Bone marrow (tissue), 2 donors: ENCODE measurements at regions not wholly inside any gene's neighbourhood (a gene's known extent, or its start where the extent isn't known, plus 50 kb on each side); places are given as distances from the start of the nearest gene placed in this dataset.
"Not testable (repeated sequence)": the region's sequence is repeated elsewhere in the genome, so short reads cannot be mapped to it uniquely, and the experiment has no call there.

Source experiments
- DNase-seq, 2 donors: peaks; one replicate each; lab custom pipeline; 2025; lab: John Stamatoyannopoulos, UW

DNA sequence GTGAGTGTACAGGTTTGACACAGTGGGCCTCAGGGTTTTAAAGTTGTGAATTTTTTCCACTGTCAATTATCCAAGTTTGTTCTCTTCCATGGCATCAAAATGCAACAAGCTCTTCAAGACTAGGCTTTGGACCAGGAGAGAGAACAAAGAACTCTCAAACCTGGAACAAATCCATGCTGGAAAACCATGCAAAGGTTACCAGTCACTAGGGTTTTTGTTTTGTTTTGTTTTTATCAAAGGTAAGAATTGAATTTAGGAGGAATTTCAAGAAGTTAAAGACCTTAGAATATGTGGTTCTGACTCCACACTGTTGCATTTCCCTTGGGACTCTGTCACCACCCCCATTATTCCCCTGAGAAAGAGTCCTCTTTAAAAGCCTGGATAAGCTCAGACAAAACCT, 191.1 kb upstream of the PIK3R1 start:
- DNase-seq, result no peak

DNA sequence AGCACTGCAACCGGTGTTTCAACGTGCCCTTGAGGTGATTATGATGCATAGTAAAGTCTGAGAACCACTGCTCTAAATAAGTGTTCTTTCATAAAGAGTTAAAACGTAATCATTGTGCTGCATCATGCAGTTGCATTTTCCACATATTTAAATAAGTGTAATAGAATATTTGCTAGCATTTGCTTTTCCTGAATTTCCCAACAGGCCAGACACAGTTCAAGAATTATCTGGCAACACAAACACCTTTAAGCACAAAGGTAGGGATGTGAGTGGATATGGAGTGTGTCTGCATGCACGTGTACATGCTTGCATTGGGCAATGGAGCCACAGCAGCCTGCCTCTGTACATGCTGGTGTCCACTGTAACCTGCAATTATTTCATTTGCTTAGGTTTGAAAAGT, 193.6 kb upstream of the PIK3R1 start:
- no peak for DNase-seq

DNA sequence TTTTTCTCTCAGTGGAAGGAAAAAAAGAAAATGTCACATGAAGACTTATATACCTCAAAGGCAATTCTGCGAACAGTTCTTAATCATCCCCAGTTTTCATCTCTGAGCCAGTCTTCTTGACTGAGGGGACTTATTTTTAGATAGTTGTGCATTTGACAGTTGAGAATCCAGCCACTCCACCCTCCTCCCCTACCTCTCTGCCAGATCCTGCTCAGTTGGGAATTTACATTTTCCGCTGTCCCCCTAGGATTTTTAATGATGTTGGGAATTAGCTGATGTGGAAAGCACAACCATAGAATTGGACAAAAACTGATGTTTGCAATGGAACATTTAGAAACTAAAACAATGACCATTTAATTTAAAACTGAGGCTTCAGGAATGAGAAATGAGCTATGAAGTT, 194.3 kb upstream of the PIK3R1 start:
- no peak for DNase-seq

DNA sequence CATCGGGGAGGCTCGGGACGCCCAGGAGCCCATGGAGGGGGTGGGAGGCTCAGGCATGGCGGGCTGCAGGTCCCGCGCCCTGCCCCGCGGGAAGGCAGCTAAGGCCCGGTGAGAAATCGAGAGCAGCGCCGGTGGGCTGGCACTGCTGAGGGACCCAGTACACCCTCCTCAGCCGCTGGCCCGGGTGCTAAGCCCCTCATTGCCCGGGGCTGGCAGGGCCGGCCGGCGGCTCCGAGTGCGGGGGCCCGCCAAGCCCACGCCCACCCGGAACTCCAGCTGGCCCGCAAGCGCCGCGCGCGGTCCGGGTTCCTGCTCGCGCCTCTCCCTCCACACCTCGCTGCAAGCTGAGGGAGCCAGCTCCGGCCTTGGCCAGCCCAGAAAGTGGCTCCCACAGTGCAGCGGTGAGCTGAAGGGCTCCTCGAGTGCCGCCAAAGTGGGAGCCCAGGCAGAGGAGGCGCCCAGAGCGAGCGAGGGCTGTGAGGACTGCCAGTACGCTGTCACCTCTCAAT, 195.0 kb upstream of the PIK3R1 start:
- DNase-seq, result not testable (repeated sequence)

DNA sequence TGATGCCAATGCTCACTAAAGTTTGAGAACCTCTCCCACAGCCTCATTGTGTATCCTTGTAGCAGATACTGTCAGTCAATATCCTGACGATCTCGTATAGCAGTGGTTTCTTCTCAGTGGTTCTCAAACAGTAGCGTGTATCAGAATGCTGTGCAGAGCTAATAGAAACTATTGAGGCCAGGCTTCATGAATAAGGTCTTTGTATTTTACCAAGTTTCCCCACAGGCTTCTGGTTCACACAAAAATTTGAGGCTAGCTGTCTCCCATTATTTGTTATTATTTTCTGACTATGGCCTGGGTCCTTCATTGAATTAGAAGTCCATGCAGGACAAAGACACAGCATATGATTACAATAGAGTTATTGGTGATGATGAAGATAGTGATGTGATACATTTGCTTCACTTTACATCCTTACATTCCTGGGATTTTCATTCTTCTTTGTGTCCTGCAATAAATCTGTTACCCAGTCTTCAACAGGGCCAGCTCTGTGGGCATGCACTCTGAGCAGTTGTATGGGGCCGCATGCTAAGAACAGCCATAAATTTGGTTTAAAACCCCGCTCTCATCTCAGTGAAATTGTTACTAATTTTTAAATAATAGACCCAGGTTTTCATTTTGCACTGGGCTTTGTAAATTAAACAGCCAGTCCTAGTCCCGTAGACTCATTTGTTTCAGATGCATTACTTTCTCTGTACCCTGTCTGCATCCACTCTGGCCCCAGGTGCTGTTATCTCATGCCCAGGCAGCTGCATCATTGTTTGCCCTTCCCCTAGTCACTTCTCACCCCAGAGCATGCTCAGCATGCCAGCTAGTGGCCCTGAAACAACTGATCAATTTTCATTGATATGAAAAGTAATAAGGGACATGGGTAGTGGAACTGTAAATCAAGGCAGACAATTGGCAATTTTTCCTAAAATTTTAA, 199.9 kb upstream of the PIK3R1 start:
- DNase-seq, result no peak

DNA sequence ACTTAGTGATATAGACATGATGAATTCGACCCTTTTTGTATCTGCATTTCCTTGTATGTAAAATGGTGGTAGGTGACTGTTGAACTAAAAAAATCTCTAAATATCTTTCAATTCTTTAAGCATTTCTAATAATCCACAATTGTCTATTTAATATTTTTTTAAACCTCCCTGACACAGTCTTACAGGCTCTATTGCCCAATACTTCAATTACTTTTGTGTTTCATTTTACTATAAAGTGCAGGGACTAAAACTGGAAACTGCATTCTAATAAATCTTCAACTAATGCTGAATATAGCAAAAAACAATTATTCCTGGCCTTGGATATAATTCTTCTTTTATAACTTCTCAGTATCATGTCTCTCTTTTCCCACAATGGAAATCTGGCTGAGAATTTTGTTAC, 202.7 kb upstream of the PIK3R1 start:
- DNase-seq, result no peak

DNA sequence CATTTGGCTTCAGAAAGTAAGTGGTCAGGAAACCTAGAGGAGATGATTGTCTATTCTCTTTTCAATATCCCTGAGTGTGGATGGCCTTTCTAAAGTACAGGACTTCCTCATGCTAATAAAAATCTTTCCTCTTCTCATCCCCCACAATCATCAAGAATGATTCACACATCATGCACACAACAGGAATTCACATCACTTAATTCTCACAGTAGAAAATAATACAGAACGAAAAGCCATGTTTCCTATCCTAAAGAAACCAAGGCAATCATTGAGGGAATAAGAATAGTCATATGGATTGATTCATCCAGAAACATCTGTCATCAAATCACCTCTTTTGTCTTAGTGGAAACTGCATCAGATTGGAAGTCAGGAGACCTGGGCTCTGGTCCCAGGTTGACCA, 203.1 kb upstream of the PIK3R1 start:
- DNase-seq, result no peak

DNA sequence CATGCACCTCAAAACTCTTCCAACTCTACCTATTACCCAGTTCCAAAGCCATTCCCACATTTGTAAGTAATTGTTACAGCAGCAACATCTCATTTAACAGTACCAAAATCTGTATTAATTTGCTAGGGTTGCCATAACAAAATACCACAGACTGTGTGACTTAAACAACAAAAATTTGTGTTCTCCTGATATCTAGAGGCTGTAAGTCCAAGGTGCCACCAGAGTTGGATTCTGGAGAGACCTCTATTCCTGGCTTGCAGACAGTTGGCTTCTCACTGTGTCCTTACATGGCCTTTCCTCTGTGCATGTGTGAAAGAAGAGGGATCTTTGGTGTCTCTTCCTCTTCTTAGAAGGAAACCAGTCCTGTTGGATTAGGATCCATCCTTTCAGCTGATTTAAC, 203.8 kb upstream of the PIK3R1 start:
- DNase-seq, result no peak

DNA sequence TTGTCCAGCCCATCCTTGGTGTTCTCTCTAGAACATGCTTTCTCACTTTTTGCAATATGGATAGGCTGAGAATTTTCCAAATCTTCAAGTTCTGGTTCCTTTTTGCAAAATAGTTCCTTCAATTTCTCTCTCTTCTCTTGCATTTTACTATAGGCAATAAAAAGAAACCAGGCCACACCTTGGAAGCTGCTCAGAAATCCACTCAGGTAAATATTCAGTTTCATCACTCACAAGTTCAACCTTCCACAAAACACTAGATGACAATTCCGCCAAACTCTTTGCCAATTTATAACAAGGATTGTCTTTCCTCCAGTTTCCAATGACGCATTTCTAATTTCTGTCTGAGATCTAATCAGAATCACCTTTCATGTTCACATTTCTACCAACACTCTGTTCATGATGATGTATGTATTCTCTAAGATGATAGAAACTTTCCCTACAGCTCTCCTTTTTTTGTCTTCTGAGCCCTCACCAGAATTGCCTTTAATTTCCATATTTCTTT, 204.2 kb upstream of the PIK3R1 start:
- DNase-seq, result no peak

DNA sequence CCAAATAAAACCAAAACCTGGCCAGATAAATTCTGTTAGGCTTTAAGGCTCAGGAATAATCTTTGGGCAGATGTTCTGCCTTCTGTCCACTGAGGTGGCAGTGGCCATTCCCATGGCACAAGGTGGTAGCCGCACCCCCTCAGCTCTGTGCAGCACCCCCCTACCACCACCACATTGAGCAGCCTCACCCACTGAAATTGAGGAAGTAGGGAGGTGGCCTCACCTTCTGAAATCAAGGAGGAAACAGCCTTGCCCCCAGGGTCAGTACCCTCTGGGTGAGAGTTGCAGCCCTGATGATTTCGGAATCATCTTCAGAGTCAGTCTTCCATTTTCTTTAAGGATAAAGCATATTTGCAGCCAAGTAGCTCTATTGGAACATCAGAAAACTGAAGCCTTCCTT, 204.8 kb upstream of the PIK3R1 start:
- DNase-seq, result no peak

DNA sequence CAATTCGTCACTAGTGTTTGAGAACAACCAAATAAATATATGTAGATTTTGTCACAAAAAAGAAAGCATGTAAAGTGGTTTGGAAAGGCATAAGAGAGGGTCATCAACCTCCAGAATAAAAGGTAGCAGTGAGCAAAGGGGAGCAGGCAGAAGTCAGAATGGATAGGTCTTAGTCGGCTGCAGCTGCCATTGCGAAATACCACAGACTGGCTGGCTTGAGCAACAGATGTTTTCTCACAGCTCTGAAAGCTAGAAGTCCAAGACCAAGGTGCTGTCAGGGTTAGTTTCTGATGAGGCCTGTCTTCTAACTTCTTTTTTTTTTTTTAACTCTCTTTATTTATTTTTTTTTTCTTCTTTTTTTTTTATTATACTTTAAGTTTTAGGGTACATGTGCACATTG, 208.1 kb upstream of the PIK3R1 start:
- DNase-seq, result peak; percentile 3 to 61

DNA sequence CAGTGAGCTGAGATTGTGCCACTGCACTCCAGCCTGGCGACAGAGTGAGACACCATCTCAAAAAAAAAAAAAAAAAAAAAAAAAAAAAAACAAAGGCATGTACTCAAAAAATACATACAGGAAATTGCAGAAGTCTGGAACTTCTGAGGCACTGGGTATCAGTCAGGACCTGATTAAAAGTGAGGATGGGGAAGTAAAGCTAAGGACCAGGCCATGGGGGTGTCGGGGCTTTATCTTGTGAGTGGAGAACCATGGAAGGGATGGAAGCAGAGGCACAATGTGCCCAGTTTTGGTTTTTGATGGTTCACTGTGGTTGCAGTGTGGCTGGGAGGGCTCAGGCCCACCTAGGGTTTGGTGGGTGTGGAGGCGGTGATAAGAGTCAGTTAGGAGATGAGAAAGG, 212.7 kb upstream of the PIK3R1 start:
- DNase-seq, result peak in 1 of 2 donors; percentile 31

DNA sequence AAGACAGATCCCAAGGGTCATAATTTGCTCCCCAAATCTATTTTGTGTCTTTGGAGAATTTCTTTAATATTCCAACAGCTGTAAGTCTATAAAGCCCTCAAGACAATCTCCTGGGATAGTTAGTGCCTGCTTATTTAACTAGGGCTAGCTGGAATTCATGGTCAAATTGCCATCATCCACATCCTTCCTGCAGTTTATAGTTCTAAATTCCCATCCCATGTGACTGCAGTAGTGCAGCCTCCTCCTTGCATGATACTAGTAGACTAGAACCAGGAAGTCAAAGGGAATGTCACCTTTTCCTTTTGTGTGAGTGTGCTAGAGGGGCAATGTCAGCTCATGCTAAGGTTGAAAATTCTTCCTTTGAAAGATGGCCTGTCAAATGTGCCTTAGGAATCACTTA, 214.8 kb upstream of the PIK3R1 start:
- DNase-seq, result no peak

DNA sequence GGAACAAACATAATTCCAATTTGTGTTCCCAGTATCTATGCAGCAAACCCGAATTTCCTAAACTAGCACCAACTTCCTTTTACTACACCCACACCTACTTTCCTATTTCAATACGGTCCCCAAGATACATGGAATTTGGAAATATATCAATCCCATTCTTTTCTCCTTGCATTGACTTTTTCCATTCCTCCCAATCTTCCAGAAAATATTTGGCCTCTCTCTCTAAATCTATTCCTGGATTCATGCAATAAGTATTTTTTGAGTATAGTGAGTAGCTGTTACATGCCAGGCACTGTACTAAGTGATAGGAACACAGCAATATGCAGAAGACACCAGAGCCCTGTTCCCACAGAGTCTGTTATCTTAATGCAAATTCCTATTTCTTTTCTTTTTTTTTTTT, 216.2 kb upstream of the PIK3R1 start:
- DNase-seq, result no peak

DNA sequence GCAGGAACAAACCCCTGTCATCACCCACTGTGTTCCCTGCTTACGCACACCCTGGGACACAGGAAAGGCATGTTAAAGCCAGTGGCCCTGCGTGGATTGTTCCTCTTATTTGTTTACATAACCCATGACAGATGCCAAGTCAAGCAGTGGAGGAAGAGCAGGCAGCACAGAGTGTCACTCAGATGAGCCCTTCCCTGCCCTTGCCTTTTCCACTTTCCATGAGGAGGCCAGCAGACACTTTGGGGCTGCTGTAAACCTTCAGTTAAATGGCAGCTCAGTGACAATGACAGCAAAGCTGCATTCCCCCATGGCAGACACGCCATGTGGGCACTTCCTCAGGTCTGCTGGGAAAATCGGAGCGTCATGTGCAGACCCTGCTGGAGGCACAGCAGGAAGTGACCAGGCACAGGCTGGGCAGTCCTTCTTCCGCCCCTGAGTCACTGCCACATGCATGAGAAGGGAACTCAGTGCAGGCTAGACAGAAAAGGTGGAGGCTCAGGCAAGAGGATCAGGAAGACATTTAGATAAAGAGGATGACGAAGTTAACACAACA, 216.8 kb upstream of the PIK3R1 start:
- peak in 1 of 2 donors; percentile 44 for DNase-seq

DNA sequence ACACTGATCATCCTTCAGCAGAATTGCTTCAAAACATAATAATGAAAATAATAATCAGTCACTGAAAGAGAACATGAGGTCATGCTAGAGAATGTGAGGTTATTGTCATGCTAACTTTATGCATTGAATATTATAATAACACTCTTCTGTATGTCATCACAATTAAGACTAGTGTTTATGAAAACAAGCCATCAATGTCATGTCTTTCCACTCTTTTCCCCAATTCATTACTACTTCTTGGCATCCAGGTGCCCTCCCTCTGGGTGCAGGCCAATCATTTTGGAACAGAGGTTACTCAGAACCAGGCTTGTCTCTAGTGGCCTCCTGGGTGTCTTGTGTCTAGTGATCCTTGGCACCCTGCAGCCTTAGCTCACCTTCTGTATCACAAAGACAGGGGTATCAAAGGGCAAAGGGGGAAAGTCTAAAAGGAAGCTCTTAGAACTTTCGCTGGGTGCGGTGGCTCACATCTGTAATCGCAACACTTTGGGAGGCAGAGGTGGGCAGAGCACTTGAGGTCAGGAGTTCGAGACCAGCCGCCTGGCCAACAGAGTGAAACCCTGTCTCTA, 217.6 kb upstream of the PIK3R1 start:
- no peak for DNase-seq

DNA sequence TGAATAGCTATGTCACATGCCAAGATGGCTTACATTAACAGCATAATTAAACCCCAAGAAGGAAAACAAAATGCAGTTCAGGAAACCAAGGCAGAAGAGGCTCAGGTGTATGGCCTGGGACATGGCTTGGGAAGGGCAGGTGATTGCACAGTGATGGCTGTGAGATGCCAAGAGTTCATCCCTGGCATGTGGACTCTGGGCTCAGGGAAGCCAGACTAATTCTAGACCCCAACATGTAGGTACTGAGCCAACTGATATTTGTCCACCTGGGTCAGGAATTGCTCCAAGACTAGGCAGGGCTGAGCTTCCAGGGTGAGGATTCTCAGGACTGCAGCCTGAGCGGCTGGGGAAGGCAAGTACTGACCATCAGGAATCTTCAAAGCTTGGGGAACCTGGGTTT, 218.4 kb upstream of the PIK3R1 start:
- DNase-seq, result no peak

DNA sequence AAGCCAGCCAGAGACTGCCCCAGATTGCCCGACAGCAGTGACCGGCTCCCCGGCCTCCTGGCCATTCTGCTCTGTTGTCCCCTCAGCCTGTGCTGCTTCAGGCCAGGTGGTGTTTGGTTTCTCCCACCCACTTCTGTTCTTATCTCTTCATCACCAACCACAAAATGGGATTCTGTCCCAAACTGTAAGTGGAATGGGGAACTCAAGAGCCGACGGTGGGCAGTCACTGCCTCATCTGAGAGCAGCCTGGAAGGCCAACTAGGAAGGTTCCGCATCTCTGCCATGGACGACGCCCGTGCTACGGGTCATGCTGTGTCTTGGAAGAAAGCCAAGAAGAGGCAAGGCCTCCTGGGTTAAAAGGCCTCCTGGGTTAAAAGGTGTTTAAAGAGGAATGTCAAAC, 219.0 kb upstream of the PIK3R1 start:
- no peak for DNase-seq

DNA sequence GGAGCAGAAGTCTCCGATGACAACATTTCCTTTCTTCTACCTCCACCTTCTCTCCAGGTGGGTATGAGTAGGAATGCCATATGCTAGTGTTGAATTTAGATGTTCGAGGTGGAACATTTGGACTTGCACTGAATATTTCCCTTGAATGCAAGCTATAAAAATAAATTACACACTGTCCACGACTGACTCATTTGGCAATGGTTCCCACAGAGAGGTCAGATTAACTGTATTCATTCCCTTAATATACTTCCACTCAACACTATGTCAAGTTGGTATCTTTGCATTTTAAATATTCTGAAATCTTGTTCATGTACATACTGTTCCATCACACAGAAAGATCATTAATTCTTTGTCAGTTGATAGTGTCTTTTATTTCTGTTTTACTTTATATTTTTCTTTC, 222.6 kb upstream of the PIK3R1 start:
- DNase-seq, result no peak

DNA sequence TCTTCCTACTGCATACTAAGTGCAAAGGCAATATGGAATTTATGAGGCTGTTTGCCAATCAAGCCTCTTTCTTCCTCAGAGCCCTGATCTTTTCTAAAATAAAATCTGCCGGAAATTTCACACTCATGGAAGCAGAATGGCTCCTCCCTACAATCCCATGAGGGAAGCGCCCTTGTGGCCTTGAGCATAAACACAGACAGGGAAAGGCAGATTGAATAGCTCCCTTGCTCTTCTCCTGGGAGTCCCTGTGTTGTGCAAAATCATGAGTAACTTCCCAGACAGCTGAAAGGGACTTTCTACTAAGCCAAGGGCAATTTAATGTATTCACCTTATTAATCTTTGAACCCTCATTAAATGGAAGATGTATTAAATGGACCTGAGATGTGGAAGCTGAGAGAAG, 226.1 kb upstream of the PIK3R1 start:
- no peak for DNase-seq

DNA sequence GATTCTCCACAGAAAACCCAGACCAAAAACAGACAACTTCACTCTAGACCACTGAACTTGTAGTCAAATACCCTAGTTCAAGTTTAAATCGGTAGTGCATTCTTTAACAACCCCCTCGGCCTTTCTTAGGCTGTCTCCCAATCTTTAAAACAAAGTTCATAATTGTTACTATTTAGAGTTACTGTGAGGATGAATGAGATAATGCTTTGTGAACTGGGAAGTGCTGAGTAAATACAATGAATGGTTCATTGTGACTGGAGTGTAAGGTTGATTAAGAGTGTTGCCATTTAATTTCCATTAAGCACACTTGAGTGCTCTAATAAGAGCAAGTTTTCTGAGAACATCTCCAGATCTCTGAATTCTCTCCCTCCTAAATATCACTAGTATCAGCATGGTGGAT, 228.8 kb upstream of the PIK3R1 start:
- no peak for DNase-seq

DNA sequence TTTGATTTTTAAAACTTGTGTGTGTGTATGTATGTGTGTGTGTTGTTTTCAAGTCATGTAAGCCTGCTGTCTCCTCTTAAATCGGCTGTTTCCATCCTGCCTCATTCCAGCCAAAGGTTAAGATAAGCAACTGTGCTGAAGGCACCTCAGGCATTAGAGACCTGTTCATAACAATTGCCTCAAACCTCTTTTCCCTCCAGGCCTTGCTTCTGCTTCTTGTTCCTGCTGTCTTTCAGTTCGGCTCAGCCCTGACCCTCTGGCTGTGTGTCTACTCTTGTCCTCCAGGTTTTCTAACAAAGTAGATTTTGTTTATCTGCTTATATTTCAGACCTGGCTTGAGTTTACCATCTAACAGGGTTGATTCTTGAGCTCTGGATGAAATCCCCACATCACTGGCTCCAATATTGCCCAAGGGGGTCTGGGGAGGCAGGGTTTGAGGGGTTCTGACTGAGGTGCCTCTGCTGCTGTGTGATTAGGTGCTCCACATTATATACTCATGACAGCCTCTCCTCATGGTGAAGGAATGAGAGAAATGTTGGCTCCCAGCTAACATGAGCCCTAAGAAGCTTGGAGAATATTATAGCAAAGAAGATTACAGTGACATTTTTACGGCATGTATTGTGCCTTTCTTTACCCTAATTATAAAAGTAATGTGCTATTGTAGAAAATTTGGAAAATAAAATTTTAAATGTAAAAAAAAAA, 229.7 kb upstream of the PIK3R1 start:
- no peak for DNase-seq
